ENCODE measurements at regions not wholly inside any gene's neighbourhood (a gene's known extent, or its start where the extent isn't known, plus 50 kb on each side); places are given as distances from the start of the nearest gene placed in this dataset.
"Not testable (repeated sequence)": the region's sequence is repeated elsewhere in the genome, so short reads cannot be mapped to it uniquely, and the experiment has no call there.

DNA sequence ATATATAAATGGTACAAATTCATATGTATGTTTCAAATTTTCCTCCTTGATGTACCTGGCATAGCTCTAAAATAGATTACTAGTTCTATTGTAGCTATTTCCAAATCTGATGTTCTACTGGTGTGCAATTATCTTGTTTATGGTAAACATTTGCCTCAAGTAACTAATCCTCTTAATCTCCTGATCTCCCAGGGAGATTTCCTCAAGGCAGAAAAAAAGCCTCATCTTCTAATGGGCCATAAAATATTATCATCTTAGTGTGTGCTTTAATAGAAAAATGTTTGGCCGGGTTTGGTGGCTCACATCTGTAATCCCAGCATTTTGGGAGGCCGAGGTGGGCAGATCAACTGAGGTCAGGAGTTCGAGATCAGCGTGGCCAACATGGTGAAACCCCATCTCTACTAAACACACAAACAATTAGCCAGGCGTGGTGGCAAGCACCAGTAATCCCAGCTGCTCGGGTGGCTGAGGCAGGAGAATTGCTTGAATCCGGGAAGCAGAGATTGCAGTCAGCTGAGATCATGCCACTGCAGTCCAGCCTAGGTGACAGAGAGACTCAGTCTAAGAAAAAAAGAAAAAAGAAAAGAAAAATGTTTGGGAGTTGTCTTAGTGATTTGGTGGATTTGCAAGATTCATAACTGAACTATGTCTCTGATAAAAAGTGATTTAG, 498.9 kb upstream of the SLITRK5 start:
- TF ChIP-seq, protein P1, sequence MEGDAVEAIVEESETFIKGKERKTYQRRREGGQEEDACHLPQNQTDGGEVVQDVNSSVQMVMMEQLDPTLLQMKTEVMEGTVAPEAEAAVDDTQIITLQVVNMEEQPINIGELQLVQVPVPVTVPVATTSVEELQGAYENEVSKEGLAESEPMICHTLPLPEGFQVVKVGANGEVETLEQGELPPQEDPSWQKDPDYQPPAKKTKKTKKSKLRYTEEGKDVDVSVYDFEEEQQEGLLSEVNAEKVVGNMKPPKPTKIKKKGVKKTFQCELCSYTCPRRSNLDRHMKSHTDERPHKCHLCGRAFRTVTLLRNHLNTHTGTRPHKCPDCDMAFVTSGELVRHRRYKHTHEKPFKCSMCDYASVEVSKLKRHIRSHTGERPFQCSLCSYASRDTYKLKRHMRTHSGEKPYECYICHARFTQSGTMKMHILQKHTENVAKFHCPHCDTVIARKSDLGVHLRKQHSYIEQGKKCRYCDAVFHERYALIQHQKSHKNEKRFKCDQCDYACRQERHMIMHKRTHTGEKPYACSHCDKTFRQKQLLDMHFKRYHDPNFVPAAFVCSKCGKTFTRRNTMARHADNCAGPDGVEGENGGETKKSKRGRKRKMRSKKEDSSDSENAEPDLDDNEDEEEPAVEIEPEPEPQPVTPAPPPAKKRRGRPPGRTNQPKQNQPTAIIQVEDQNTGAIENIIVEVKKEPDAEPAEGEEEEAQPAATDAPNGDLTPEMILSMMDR (IDR thresholded peaks at IDR 0.05; ENCODE audit: control extremely low read depth, extremely low read depth, low read depth, missing control alignments) = no peak
- DNase-seq (ENCODE audit: extremely low spot score) = no peak
- POLR2A ChIA-PET = no interaction called here
- CTCF ChIA-PET = no interaction called here

DNA sequence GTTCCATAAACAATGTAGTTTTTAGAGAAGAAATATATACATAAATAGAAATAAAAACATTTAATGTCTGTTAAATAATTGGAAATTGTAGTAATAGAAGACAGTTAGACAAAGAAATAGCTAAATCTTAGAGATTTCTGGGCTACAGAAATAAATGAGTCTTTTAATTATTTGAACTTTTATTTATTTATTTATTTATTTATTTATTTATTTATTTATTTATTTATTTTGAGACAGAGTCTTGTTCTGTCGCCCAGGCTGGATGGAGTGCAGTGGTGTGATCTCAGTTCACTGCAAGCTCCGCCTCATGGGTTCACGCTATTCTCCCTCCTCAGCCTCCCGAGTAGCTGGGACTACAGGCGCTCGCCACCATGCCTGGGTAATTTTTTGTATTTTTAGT, 486.0 kb upstream of the SLITRK5 start:
- CTCF ChIA-PET; POLR2A ChIA-PET; DNase-seq (ENCODE audit: extremely low spot score): not testable (repeated sequence)

DNA sequence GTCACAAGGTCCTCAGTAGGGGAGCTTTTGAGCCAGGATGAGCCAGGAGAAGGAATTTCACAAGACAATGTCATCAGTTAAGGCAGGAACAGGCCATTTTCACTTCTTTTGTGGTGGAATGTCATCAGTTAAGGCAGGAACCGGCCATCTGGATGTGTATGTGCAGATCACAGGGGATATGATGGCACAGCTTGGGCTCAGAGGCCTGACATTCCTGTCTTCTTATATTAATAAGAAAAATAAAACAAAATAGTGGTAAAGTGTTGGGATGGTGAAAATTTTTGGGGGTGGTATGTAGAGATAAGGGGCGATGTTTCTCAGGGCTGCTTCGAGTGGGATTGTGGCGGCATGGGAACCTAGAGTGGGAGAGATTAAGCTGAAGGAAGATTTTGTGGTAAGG, 484.5 kb upstream of the SLITRK5 start:
- DNase-seq (ENCODE audit: extremely low spot score); POLR2A ChIA-PET; CTCF ChIA-PET: not testable (repeated sequence)

DNA sequence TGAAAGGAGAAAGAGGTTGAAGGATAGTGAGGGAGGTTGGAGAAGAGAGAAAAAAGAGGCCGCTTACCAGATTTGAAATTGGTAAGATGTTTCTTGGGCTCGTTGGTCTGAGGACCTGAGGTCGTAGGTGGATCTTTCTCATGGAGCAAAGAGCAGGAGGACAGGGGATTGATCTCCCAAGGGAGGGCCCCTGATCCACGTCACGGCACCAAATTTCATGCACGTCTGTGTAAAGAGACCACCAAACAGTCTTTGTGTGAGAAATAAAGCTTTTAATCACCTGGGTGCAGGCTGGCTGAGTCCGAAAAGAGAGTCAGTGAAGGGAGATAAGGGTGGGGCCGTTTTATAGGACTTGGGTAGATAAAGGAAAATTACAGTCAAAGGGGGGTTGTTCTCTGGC, 479.7 kb upstream of the SLITRK5 start:
- POLR2A ChIA-PET; CTCF ChIA-PET; DNase-seq (ENCODE audit: extremely low spot score): not testable (repeated sequence)

DNA sequence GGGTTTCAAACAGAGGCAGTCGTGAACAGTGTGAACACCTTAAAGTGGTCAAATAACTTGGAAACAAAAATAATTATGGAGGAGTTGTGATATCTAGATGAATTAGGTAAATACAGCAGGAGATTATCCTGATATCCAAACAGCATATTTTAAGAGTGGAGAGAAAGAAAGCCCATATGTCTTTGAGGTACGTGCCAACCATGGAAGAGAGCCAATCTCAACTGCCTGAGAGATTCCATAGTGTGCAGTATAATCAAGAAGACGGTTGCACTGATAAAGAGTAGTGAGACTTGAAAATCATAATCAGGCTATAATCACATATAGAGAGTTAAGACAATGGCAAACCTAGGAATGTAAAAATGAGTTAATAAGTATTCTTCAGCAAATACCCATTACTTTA, 472.8 kb upstream of the SLITRK5 start:
- CTCF ChIA-PET = no interaction called here
- TF ChIP-seq, protein P1 (IDR thresholded peaks at IDR 0.05; ENCODE audit: control extremely low read depth, extremely low read depth, low read depth, missing control alignments) = no peak
- no peak for DNase-seq (ENCODE audit: extremely low spot score)
- POLR2A ChIA-PET = no interaction called here

DNA sequence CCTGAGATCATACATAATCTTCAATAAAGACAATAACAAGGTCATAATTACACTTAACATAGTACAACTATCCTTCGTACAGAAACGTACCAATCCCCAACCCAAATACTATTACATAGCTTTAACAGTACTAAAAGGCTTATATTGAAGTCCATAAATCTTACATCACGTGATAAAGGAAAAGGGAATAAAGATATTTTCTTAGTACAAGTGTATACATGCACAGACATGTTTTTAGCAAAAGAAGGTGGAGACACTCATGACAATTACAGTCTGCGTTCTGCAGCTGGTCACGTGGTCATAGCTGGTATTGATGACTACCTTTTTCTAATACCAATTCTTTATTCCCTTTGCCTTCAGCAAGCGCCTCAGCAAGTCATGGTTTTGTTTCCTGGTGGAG, 464.5 kb upstream of the SLITRK5 start:
- ChIA-PET POLR2A (no interaction called here), CTCF (no interaction called here)
- DNase-seq (ENCODE audit: extremely low spot score) = no peak
- TF ChIP-seq, protein P1 (IDR thresholded peaks at IDR 0.05; ENCODE audit: control extremely low read depth, extremely low read depth, low read depth, missing control alignments) = no peak

DNA sequence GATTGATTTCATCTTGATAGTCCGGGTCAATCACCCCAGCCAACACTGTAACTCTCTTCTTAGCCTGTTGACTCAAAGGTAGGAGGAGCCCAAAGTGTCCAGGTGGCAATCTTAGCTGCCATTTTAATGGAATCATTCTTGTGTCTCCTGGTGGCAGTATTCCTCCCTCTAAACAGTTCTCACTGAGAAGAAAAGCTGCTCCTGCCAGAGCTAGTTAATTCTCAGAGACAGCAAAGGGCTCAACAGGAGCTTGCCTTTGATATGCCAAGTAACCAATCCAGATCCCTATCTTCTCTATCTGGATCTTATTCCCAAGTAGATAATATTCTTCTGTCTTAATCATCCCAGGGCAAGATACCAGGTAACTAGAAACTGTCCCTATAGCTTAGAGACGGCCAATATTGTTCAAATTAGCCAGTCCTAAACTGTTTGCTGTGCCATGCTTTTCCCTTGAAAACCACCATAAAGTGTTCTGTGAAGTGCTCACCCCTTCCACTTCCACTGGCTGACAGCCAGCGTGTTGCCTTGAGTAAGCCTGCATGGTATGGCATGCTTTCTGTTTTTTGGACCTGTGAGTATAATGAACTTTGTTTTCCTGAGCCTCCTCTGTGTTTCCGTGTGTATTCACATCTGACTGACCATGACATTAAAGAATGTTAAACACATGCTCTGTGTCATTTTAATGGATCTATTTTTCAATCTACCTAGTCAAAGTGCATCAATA, 463.7 kb upstream of the SLITRK5 start:
- TF ChIP-seq, protein P1 (IDR thresholded peaks at IDR 0.05; ENCODE audit: control extremely low read depth, extremely low read depth, low read depth, missing control alignments) = no peak
- DNase-seq (ENCODE audit: extremely low spot score) = no peak
- ChIA-PET CTCF (no interaction called here), POLR2A (no interaction called here)

DNA sequence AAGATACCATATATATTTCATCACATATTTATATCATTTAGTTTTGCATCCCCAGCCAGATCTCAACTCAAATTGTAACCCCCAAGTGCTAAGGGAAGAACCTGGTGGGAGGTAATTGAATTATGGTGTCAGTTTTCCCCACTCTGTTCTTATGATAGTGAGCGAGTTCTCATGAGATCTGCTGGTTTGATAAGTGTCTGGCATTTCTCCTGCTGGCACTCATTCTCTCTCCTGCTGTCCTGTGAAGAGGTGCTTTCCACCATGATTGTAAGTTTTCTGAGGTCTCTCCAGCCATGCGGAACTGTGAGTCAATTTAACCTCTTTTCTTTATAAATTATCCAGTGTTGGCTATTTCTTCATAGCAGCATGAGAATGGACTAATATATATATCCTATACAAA, 462.5 kb upstream of the SLITRK5 start:
- TF ChIP-seq, protein P1 (IDR thresholded peaks at IDR 0.05; ENCODE audit: control extremely low read depth, extremely low read depth, low read depth, missing control alignments) = no peak
- CTCF ChIA-PET = no interaction called here
- POLR2A ChIA-PET = no interaction called here
- DNase-seq (ENCODE audit: extremely low spot score) = no peak
